IPS DF 6.9 (cell line): ENCODE measurements at regions not wholly inside any gene's neighbourhood (a gene's known extent, or its start where the extent isn't known, plus 50 kb on each side); places are given as distances from the start of the nearest gene placed in this dataset.

Experiments used
- DNase-seq: peaks from one replicate; pipeline ENCODE4 v3.0.0-alpha.2; 2013; ENCODE audit warnings: low read depth, low spot score
- H3K27ac ChIP-seq: one replicate; pipeline ENCODE4 v1.5.1; 2013; ENCODE audit warnings: low read length, control low read depth
- H3K27me3 ChIP-seq: 2 replicates; pipeline ENCODE4 v1.6.1; 2013; ENCODE audit warnings: mild to moderate bottlenecking, low read length; ENCODE audit not compliant: control insufficient read depth, insufficient read depth
- H3K36me3 ChIP-seq: 2 replicates; pipeline ENCODE4 v1.6.1; 2013; ENCODE audit warnings: low read length; ENCODE audit not compliant: control insufficient read depth, insufficient read depth
- H3K4me1 ChIP-seq: 2 replicates; pipeline ENCODE4 v1.6.1; 2013; ENCODE audit warnings: low read length; ENCODE audit not compliant: control insufficient read depth, insufficient read depth
- H3K4me3 ChIP-seq: 2 replicates; pipeline ENCODE4 v1.5.1; 2013; ENCODE audit warnings: mild to moderate bottlenecking, low read length
- H3K9me3 ChIP-seq: 2 replicates; pipeline ENCODE4 v1.6.1; 2013; ENCODE audit warnings: low read length, inconsistent platforms; ENCODE audit not compliant: control insufficient read depth, insufficient read depth
- WGBS: extraction: QIAGEN DNeasy Blood & Tissue Kit; methylation state at CpG from one replicate; pipeline ENCODE4 v1.1.7; 2013; ENCODE audit warnings: mixed read lengths, missing lambda C conversion rate; ENCODE audit not compliant: insufficient read length, insufficient coverage; 5-methylcytosine and 5-hydroxymethylcytosine counted together

GRCh38 chr15:29473621-29474105, 204.0 kb upstream of the NSMCE3 start:
- DNase-seq = no peak
- Histone ChIP-seq H3K36me3 (no peaks in the 10 kb centered on the region), H3K4me1 (peaks cover 10% of the 10 kb centered on the region), H3K9me3 (no peaks in the 10 kb centered on the region), H3K27ac (no peak overlapping the region), H3K4me3 (no peak overlapping the region), H3K27me3 (no peaks in the 10 kb centered on the region)
- no CpG with 5 or more reads among the region's 17 CpGs for WGBS

GRCh38 chr15:29472901-29473445, 203.4 kb upstream of the NSMCE3 start:
- no peak overlapping the region for H3K27ac ChIP-seq
- H3K9me3 ChIP-seq = no peaks in the 10 kb centered on the region
- no peaks in the 10 kb centered on the region for H3K36me3 ChIP-seq
- H3K27me3 ChIP-seq = no peaks in the 10 kb centered on the region
- no CpG with 5 or more reads among the region's 4 CpGs for WGBS
- H3K4me1 ChIP-seq = peaks cover 10% of the 10 kb centered on the region
- no peak overlapping the region for H3K4me3 ChIP-seq
- no peak for DNase-seq

GRCh38 chr15:29471757-29472156, 202.1 kb upstream of the NSMCE3 start:
- Histone ChIP-seq H3K9me3 (no peaks in the 10 kb centered on the region), H3K27me3 (no peaks in the 10 kb centered on the region), H3K4me1 (peaks cover 10% of the 10 kb centered on the region), H3K36me3 (no peaks in the 10 kb centered on the region), H3K27ac (no peak overlapping the region), H3K4me3 (no peak overlapping the region)
- whole genome bisulfite sequencing = no CpG with 5 or more reads among the region's 4 CpGs
- no peak for DNase-seq

- Histone ChIP-seq H3K36me3 (no peaks in the 10 kb centered on the region), H3K9me3 (no peaks in the 10 kb centered on the region), H3K27ac (no peak overlapping the region), H3K4me1 (peaks cover 10% of the 10 kb centered on the region), H3K27me3 (no peaks in the 10 kb centered on the region), H3K4me3 (no peak overlapping the region)
- no peak for DNase-seq
- WGBS = no CpG with 5 or more reads among the region's 13 CpGs
These were observed 201.7 kb upstream of the NSMCE3 start for GRCh38 chr15:29471306-29471705.

- no CpG with 5 or more reads among the region's 3 CpGs for WGBS
- no peaks in the 10 kb centered on the region for H3K36me3 ChIP-seq
- peaks cover 10% of the 10 kb centered on the region for H3K4me1 ChIP-seq
- no peak overlapping the region for H3K27ac ChIP-seq
- DNase-seq = no peak
- H3K9me3 ChIP-seq = no peaks in the 10 kb centered on the region
- H3K4me3 ChIP-seq = no peak overlapping the region
- H3K27me3 ChIP-seq = no peaks in the 10 kb centered on the region
These were observed 201.2 kb upstream of the NSMCE3 start for GRCh38 chr15:29470794-29471193.

GRCh38 chr15:29470311-29470710, 200.7 kb upstream of the NSMCE3 start:
- DNase-seq = no peak
- Histone ChIP-seq H3K4me3 (no peak overlapping the region), H3K4me1 (peaks cover 10% of the 10 kb centered on the region), H3K36me3 (no peaks in the 10 kb centered on the region), H3K27ac (no peak overlapping the region), H3K27me3 (no peaks in the 10 kb centered on the region), H3K9me3 (no peaks in the 10 kb centered on the region)
- no CpG with 5 or more reads among the region's 14 CpGs for WGBS

- H3K36me3 ChIP-seq = no peaks in the 10 kb centered on the region
- no peak overlapping the region for H3K4me3 ChIP-seq
- H3K4me1 ChIP-seq = peaks cover 10% of the 10 kb centered on the region
- no CpG with 5 or more reads among the region's 10 CpGs for WGBS
- H3K9me3 ChIP-seq = no peaks in the 10 kb centered on the region
- no peaks in the 10 kb centered on the region for H3K27me3 ChIP-seq
- H3K27ac ChIP-seq = no peak overlapping the region
- DNase-seq = no peak
These were observed 199.3 kb upstream of the NSMCE3 start for GRCh38 chr15:29468899-29469298.

- H3K9me3 ChIP-seq = no peaks in the 10 kb centered on the region
- peaks cover 9% of the 10 kb centered on the region for H3K4me1 ChIP-seq
- no peak overlapping the region for H3K27ac ChIP-seq
- WGBS = no CpG with 5 or more reads among the region's 4 CpGs
- DNase-seq = no peak
- no peak overlapping the region for H3K4me3 ChIP-seq
- no peaks in the 10 kb centered on the region for H3K27me3 ChIP-seq
- H3K36me3 ChIP-seq = no peaks in the 10 kb centered on the region
These were observed 197.5 kb upstream of the NSMCE3 start for GRCh38 chr15:29467091-29467490.

- WGBS = no CpG with 5 or more reads among the region's 4 CpGs
- DNase-seq = no peak
- Histone ChIP-seq H3K27me3 (no peaks in the 10 kb centered on the region), H3K4me1 (0 out of 2 replicates have a peak, but pooled peaks cover 4% of the 10 kb centered on the region), H3K9me3 (no peaks in the 10 kb centered on the region), H3K36me3 (no peaks in the 10 kb centered on the region), H3K27ac (no peak overlapping the region), H3K4me3 (no peak overlapping the region)
These were observed 196.7 kb upstream of the NSMCE3 start for GRCh38 chr15:29466292-29466691.

GRCh38 chr15:29465816-29466215, 196.2 kb upstream of the NSMCE3 start:
- Histone ChIP-seq H3K27me3 (no peaks in the 10 kb centered on the region), H3K9me3 (no peaks in the 10 kb centered on the region), H3K27ac (no peak overlapping the region), H3K36me3 (no peaks in the 10 kb centered on the region), H3K4me3 (no peak overlapping the region), H3K4me1 (0 out of 2 replicates have a peak, but pooled peaks cover 2% of the 10 kb centered on the region)
- no CpG with 5 or more reads among the region's 6 CpGs for WGBS
- DNase-seq = no peak

GRCh38 chr15:29465196-29465595, 195.6 kb upstream of the NSMCE3 start:
- Histone ChIP-seq H3K4me3 (no peak overlapping the region), H3K4me1 (0 out of 2 replicates have a peak, but pooled peaks cover 2% of the 10 kb centered on the region), H3K9me3 (no peaks in the 10 kb centered on the region), H3K27ac (no peak overlapping the region), H3K36me3 (no peaks in the 10 kb centered on the region), H3K27me3 (no peaks in the 10 kb centered on the region)
- DNase-seq = no peak
- WGBS = no CpG with 5 or more reads among the region's 3 CpGs
